Tibial artery (tissue), 4 donors: ENCODE measurements at regions not wholly inside any gene's neighbourhood (a gene's known extent, or its start where the extent isn't known, plus 50 kb on each side); places are given as distances from the start of the nearest gene placed in this dataset.

Source experiments
- DNase-seq, 2 donors: peaks; one replicate each; pipeline ENCODE4 v3.0.0-alpha.2; 2019
- H3K27ac ChIP-seq, 2 donors: fragments of 200-600 bp; sonication (generic) in 1 of 2; 1 replicate in 1 of 2; 2 replicates in 1 of 2; pipeline ENCODE4 v1.5.1; 2018 to 2019; ENCODE audit warnings: mild to moderate bottlenecking in 1 of 2
- H3K27me3 ChIP-seq, 2 donors: fragments of 200-600 bp; sonication (generic) in 1 of 2; one replicate each; pipeline versions ENCODE4 v1.5.1 to v1.6.0; 2016 to 2019
- H3K36me3 ChIP-seq, 3 donors: fragments of 200-600 bp; sonication (generic) in 2 of 3; one replicate each; pipeline ENCODE4 v1.5.1; 2016 to 2019; ENCODE audit warnings: mild to moderate bottlenecking in 2 of 3
- H3K4me1 ChIP-seq, 4 donors: fragments of 200-600 bp; sonication (generic) in 2 of 4; 1 replicate in 3 of 4; 2 replicates in 1 of 4; pipeline ENCODE4 v1.5.1; 2016 to 2019
- H3K4me3 ChIP-seq, 2 donors: fragments of 200-600 bp; sonication (generic) in 1 of 2; 1 replicate in 1 of 2; 2 replicates in 1 of 2; pipeline ENCODE4 v1.5.1; 2018 to 2019; ENCODE audit warnings: mild to moderate bottlenecking in 2 of 2
- H3K9me3 ChIP-seq, 3 donors: fragments of 200-600 bp; sonication (generic) in 1 of 3; one replicate each; pipeline ENCODE4 v1.5.1; 2016 to 2019
- CTCF ChIP-seq, 2 experiments: fragments of 200-600 bp in 1 of 2; fragments of 450-650 bp in 1 of 2; IDR thresholded peaks; one replicate each; pipeline ENCODE4 v1.5.1; 2017 to 2019; ENCODE audit warnings: antibody characterized with exemption in 2 of 2, mild to moderate bottlenecking in 1 of 2, moderate library complexity in 1 of 2
- intact Hi-C: fragments of 100-400 bp; cut with DNase I; formaldehyde crosslinking; loops from one replicate; pipeline ENCODE4 v1.15.0; 2023; ENCODE audit warnings: low total_unique reads

DNA sequence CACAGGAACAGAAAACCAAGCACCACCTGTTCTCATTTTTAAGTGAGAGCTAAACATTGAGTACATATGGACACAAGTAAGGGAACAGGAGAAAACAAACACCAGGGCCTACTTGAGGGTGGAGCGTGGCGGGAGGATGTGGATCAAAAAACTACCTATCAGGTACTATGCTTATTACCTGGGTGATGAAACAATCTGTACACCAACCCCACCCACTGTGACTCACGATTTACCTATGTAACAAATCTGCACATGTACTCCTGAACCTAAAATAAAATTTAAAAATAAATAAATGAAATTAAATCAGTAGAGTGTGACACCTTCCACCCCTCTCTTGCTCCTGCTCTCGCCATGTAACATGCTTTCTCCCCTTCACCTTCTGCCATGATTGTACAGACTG, 615.5 kb downstream of the RPL10L start:
- intact Hi-C loops: no loop called here
- no peaks in the 10 kb centered on the region for H3K36me3 ChIP-seq
- no peak for DNase-seq
- no peaks in the 10 kb centered on the region for H3K4me1 ChIP-seq
- TF ChIP-seq CTCF (IDR thresholded peaks at IDR 0.05): no peak
- peaks cover 0 to 4% (median 0%) of the 10 kb centered on the region in 3 donors for H3K9me3 ChIP-seq
- no peak overlapping the region for H3K27ac ChIP-seq
- H3K27me3 ChIP-seq: no peaks in the 10 kb centered on the region
- H3K4me3 ChIP-seq: no peak overlapping the region

- no peak for DNase-seq
- Histone ChIP-seq H3K27me3 (no peaks in the 10 kb centered on the region), H3K4me3 (no peak overlapping the region), H3K36me3 (no peaks in the 10 kb centered on the region), H3K27ac (no peak overlapping the region), H3K4me1 (no peaks in the 10 kb centered on the region), H3K9me3 (peaks cover 0 to 4% (median 0%) of the 10 kb centered on the region in 3 donors)
- intact Hi-C loops: no loop called here
- no peak for TF ChIP-seq CTCF (IDR thresholded peaks at IDR 0.05)
Observed at GRCh38 chr14:46034305-46034704, 617.3 kb downstream of the RPL10L start.

- Histone ChIP-seq H3K4me3 (no peak overlapping the region), H3K36me3 (no peaks in the 10 kb centered on the region), H3K27me3 (no peaks in the 10 kb centered on the region), H3K4me1 (no peaks in the 10 kb centered on the region), H3K9me3 (no peaks in the 10 kb centered on the region), H3K27ac (no peak overlapping the region)
- no peak for DNase-seq
- TF ChIP-seq CTCF (IDR thresholded peaks at IDR 0.05): no peak
- intact Hi-C loops: no loop called here
Observed at GRCh38 chr14:46018846-46019420, 632.6 kb downstream of the RPL10L start.

DNA sequence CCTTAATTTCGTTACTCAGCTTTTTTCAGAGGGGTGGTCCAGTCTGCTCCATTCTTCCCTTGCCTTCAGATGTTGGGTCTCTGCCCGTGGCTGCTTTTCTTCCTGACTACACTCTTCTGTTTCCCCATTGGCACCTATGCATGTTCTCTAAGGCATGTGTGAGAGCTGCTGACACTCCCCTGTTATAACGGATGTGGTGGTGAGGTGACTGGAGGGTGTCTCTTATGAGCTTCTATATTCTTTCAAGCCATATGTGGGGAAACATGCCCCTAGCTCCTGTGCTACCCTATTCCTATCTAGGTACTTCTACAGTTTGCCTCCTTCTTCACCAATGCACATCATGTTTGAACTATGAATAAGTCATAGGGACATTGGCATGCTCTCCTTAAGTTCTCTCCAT, 643.2 kb downstream of the RPL10L start:
- Histone ChIP-seq H3K4me3 (no peak overlapping the region), H3K27ac (no peak overlapping the region), H3K36me3 (no peaks in the 10 kb centered on the region), H3K9me3 (no peaks in the 10 kb centered on the region), H3K4me1 (no peaks in the 10 kb centered on the region), H3K27me3 (no peaks in the 10 kb centered on the region)
- intact Hi-C loops: no loop called here
- TF ChIP-seq CTCF (IDR thresholded peaks at IDR 0.05): no peak
- DNase-seq: peak in 1 of 2 donors; percentile 18

GRCh38 chr14:45998554-45998953, 653.0 kb downstream of the RPL10L start:
- H3K4me3 ChIP-seq: no peak overlapping the region
- no peaks in the 10 kb centered on the region for H3K9me3 ChIP-seq
- H3K36me3 ChIP-seq: no peaks in the 10 kb centered on the region
- H3K4me1 ChIP-seq: no peaks in the 10 kb centered on the region
- TF ChIP-seq CTCF (IDR thresholded peaks at IDR 0.05): no peak
- H3K27ac ChIP-seq: no peak overlapping the region
- H3K27me3 ChIP-seq: no peaks in the 10 kb centered on the region
- no peak for DNase-seq
- intact Hi-C loops: no loop called here

GRCh38 chr14:45990252-45990651, 661.3 kb downstream of the RPL10L start:
- no peaks in the 10 kb centered on the region for H3K9me3 ChIP-seq
- no peak for TF ChIP-seq CTCF (IDR thresholded peaks at IDR 0.05)
- intact Hi-C loops: no loop called here

More at GRCh38 chr14:45990252-45990651, 661.3 kb downstream of the RPL10L start:
- no peak overlapping the region for H3K27ac ChIP-seq
- no peaks in the 10 kb centered on the region for H3K4me1 ChIP-seq
- H3K27me3 ChIP-seq: no peaks in the 10 kb centered on the region
- DNase-seq: no peak
- no peaks in the 10 kb centered on the region for H3K36me3 ChIP-seq
- no peak overlapping the region for H3K4me3 ChIP-seq
